ENCODE measurements at regions not wholly inside any gene's neighbourhood (a gene's known extent, or its start where the extent isn't known, plus 50 kb on each side); places are given as distances from the start of the nearest gene placed in this dataset.
"Not testable (repeated sequence)": the region's sequence is repeated elsewhere in the genome, so short reads cannot be mapped to it uniquely, and the experiment has no call there.

DNA sequence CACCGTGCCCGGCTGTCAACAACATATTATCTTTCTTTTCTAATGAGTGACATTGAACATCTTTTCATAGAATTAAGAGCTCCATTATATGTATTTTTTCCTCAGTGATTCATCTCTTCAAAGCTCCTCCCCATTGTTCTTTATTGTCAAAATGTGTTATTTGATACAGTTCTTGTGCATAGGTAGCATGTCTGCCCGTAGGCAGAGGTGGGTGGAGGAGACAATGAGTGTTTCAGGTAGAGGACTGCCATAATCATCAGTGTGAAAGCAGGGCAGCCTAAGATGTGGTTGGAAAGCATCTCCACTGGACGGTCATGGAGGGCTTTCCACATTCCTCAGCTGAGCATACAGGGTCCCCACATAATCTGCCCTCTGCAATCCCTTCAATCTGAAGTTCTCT lies 452.0 kb upstream of the MCTP2 start:
- DNase-seq (ENCODE audit: low read depth, low spot score), result no peak
- H3K9me3 ChIP-seq (ENCODE audit: low read depth, low read length), result no peaks in the 10 kb centered on the region
- H3K9ac ChIP-seq (ENCODE audit: insufficient read length), result no peak overlapping the region
- H3K27ac ChIP-seq, result no peak overlapping the region
- no peak overlapping the region for H3K4me3 ChIP-seq
- no peaks in the 10 kb centered on the region for H3K36me3 ChIP-seq (ENCODE audit: insufficient read depth, low read length)
- TF ChIP-seq POLR2AphosphoS5 (IDR thresholded peaks at IDR 0.05; ENCODE audit: borderline replicate concordance, low read depth, low read length) (no peak), FOXP2 (optimal IDR thresholded peaks at IDR 0.05; ENCODE audit: control extremely low read depth, extremely low read length, insufficient read depth) (no peak), EZH2 (IDR thresholded peaks at IDR 0.05) (no peak)

GRCh38 chr15:93771196-93772030 lies 459.9 kb upstream of the MCTP2 start:
- TF ChIP-seq FOXP2 (optimal IDR thresholded peaks at IDR 0.05; ENCODE audit: control extremely low read depth, extremely low read length, insufficient read depth) (no peak), EZH2 (IDR thresholded peaks at IDR 0.05) (no peak), POLR2AphosphoS5 (IDR thresholded peaks at IDR 0.05; ENCODE audit: borderline replicate concordance, low read depth, low read length) (no peak)
- Histone ChIP-seq H3K9me3 (ENCODE audit: low read depth, low read length) (no peaks in the 10 kb centered on the region), H3K9ac (ENCODE audit: insufficient read length) (no peak overlapping the region), H3K27ac (no peak overlapping the region), H3K36me3 (ENCODE audit: insufficient read depth, low read length) (no peaks in the 10 kb centered on the region), H3K4me3 (no peak overlapping the region)
- no peak for DNase-seq (ENCODE audit: low read depth, low spot score)

- H3K27ac ChIP-seq, result no peak overlapping the region
- no peak overlapping the region for H3K4me3 ChIP-seq
- DNase-seq (ENCODE audit: low read depth, low spot score), result no peak
- TF ChIP-seq FOXP2 (optimal IDR thresholded peaks at IDR 0.05; ENCODE audit: control extremely low read depth, extremely low read length, insufficient read depth) (no peak), POLR2AphosphoS5 (IDR thresholded peaks at IDR 0.05; ENCODE audit: borderline replicate concordance, low read depth, low read length) (no peak), EZH2 (IDR thresholded peaks at IDR 0.05) (no peak)
- no peaks in the 10 kb centered on the region for H3K36me3 ChIP-seq (ENCODE audit: insufficient read depth, low read length)
- H3K9me3 ChIP-seq (ENCODE audit: low read depth, low read length), result no peaks in the 10 kb centered on the region
- no peak overlapping the region for H3K9ac ChIP-seq (ENCODE audit: insufficient read length)
These were observed 460.6 kb upstream of the MCTP2 start for GRCh38 chr15:93770788-93771187.

GRCh38 chr15:93762036-93762435 lies 469.3 kb upstream of the MCTP2 start:
- Histone ChIP-seq H3K9ac (ENCODE audit: insufficient read length) (no peak overlapping the region), H3K9me3 (ENCODE audit: low read depth, low read length) (no peaks in the 10 kb centered on the region), H3K27ac (no peak overlapping the region), H3K36me3 (ENCODE audit: insufficient read depth, low read length) (no peaks in the 10 kb centered on the region), H3K4me3 (no peak overlapping the region)
- no peak for TF ChIP-seq EZH2 (IDR thresholded peaks at IDR 0.05)
- TF ChIP-seq FOXP2 (optimal IDR thresholded peaks at IDR 0.05; ENCODE audit: control extremely low read depth, extremely low read length, insufficient read depth), result no peak
- DNase-seq (ENCODE audit: low read depth, low spot score), result no peak

- H3K4me3 ChIP-seq, result no peak overlapping the region
- no peak overlapping the region for H3K27ac ChIP-seq
- no peaks in the 10 kb centered on the region for H3K36me3 ChIP-seq (ENCODE audit: insufficient read depth, low read length)
- no peak overlapping the region for H3K9ac ChIP-seq (ENCODE audit: insufficient read length)
- H3K9me3 ChIP-seq (ENCODE audit: low read depth, low read length), result no peaks in the 10 kb centered on the region
- TF ChIP-seq FOXP2 (optimal IDR thresholded peaks at IDR 0.05; ENCODE audit: control extremely low read depth, extremely low read length, insufficient read depth) (no peak), EZH2 (IDR thresholded peaks at IDR 0.05) (no peak), POLR2AphosphoS5 (IDR thresholded peaks at IDR 0.05; ENCODE audit: borderline replicate concordance, low read depth, low read length) (no peak)
- DNase-seq (ENCODE audit: low read depth, low spot score), result no peak
These were observed 471.7 kb upstream of the MCTP2 start for GRCh38 chr15:93759629-93760028.

DNA sequence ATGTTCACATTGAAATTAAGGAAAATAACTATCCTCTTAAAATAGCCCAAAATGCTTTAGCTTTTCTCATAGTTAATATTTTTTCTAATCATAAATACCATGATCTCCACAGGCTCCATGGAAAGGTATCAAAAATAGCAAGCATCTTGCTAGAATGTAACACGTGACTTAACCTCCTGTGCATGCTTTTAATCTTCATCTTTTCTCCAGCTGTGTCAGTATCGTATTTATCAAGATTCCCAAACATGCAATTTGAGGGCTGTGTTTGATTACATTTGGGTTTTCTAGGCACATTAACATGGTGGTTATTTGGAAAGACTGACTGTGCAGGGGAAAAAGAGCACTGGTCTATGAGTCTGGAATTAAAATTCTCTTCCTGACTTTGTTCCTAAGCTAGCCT lies 472.5 kb upstream of the MCTP2 start:
- DNase-seq (ENCODE audit: low read depth, low spot score), result no peak
- Histone ChIP-seq H3K9ac (ENCODE audit: insufficient read length) (no peak overlapping the region), H3K9me3 (ENCODE audit: low read depth, low read length) (no peaks in the 10 kb centered on the region), H3K4me3 (no peak overlapping the region), H3K27ac (no peak overlapping the region), H3K36me3 (ENCODE audit: insufficient read depth, low read length) (no peaks in the 10 kb centered on the region)
- no peak for TF ChIP-seq EZH2 (IDR thresholded peaks at IDR 0.05)

- Histone ChIP-seq H3K9ac (ENCODE audit: insufficient read length) (no peak overlapping the region), H3K4me3 (no peak overlapping the region), H3K27ac (no peak overlapping the region), H3K9me3 (ENCODE audit: low read depth, low read length) (no peaks in the 10 kb centered on the region), H3K36me3 (ENCODE audit: insufficient read depth, low read length) (no peaks in the 10 kb centered on the region)
- no peak for TF ChIP-seq FOXP2 (optimal IDR thresholded peaks at IDR 0.05; ENCODE audit: control extremely low read depth, extremely low read length, insufficient read depth)
- no peak for TF ChIP-seq POLR2AphosphoS5 (IDR thresholded peaks at IDR 0.05; ENCODE audit: borderline replicate concordance, low read depth, low read length)
- no peak for TF ChIP-seq EZH2 (IDR thresholded peaks at IDR 0.05)
- DNase-seq (ENCODE audit: low read depth, low spot score), result no peak
These were observed 482.7 kb upstream of the MCTP2 start for GRCh38 chr15:93748710-93749109.

- not testable (repeated sequence) for H3K4me3 ChIP-seq; H3K9me3 ChIP-seq (ENCODE audit: low read depth, low read length); H3K27ac ChIP-seq; DNase-seq (ENCODE audit: low read depth, low spot score); H3K36me3 ChIP-seq (ENCODE audit: insufficient read depth, low read length); H3K9ac ChIP-seq (ENCODE audit: insufficient read length)
These were observed 496.4 kb upstream of the MCTP2 start for GRCh38 chr15:93734976-93735375.

GRCh38 chr15:93730724-93731123 lies 500.6 kb upstream of the MCTP2 start:
- H3K9me3 ChIP-seq (ENCODE audit: low read depth, low read length), result no peaks in the 10 kb centered on the region
- no peaks in the 10 kb centered on the region for H3K36me3 ChIP-seq (ENCODE audit: insufficient read depth, low read length)
- TF ChIP-seq FOXP2 (optimal IDR thresholded peaks at IDR 0.05; ENCODE audit: control extremely low read depth, extremely low read length, insufficient read depth) (no peak), EZH2 (IDR thresholded peaks at IDR 0.05) (no peak), POLR2AphosphoS5 (IDR thresholded peaks at IDR 0.05; ENCODE audit: borderline replicate concordance, low read depth, low read length) (no peak)
- DNase-seq (ENCODE audit: low read depth, low spot score), result no peak
- H3K9ac ChIP-seq (ENCODE audit: insufficient read length), result no peak overlapping the region
- no peak overlapping the region for H3K4me3 ChIP-seq
- no peak overlapping the region for H3K27ac ChIP-seq

Data from SK-N-MC (cell line).